HepG2 (cell line): ENCODE measurements at regions not wholly inside any gene's neighbourhood (a gene's known extent, or its start where the extent isn't known, plus 50 kb on each side); places are given as distances from the start of the nearest gene placed in this dataset.

Experiments
- EZH2 ChIP-seq: conservative IDR thresholded peaks from 2 replicates; pipeline ENCODE4 v1.6.1; 2012; ENCODE audit warnings: mild to moderate bottlenecking, low read depth, low read length, moderate library complexity
- FLYWCH1 ChIP-seq: sonication (generic); formaldehyde crosslinking; IDR thresholded peaks from 2 replicates; pipeline ENCODE4 v1.8.1; 2023; ENCODE audit warnings: mild to moderate bottlenecking, missing genetic modification reagents
- HES4 ChIP-seq: sonication (generic); formaldehyde crosslinking; IDR thresholded peaks from 2 replicates; pipeline ENCODE4 v1.9.0; 2021; ENCODE audit warnings: mild to moderate bottlenecking, missing genetic modification reagents, borderline replicate concordance
- KDM5A ChIP-seq: fragments of 200-600 bp; sonication (generic); IDR thresholded peaks from 2 replicates; pipeline ENCODE4 v1.7.0; 2018; ENCODE audit warnings: antibody characterized with exemption, mild to moderate bottlenecking, low read length, borderline replicate concordance
- KMT2B ChIP-seq: IDR thresholded peaks from 2 replicates; pipeline ENCODE4 v1.6.1; 2016; ENCODE audit warnings: missing genetic modification reagents, missing compliant biosample characterization
- LCORL ChIP-seq, 2 experiments: fragments of 450-650 bp in 1 of 2; sonication (generic) in 1 of 2; formaldehyde crosslinking in 1 of 2; IDR thresholded peaks; 2 replicates each; pipeline versions ENCODE4 v1.5.0 to v1.6.1; 2017 to 2020; ENCODE audit warnings: antibody characterized with exemption in 1 of 2, missing genetic modification reagents in 1 of 2
- PAWR ChIP-seq: sonication (generic); formaldehyde crosslinking; IDR thresholded peaks from 2 replicates; pipeline ENCODE4 v1.4.0; 2020; ENCODE audit warnings: missing genetic modification reagents, mild to moderate bottlenecking, borderline replicate concordance
- PLRG1 ChIP-seq: fragments of 450-650 bp; conservative IDR thresholded peaks from 2 replicates; pipeline ENCODE4 v1.6.1; 2016
- RBM39 ChIP-seq: fragments of 200-400 bp; formaldehyde crosslinking; IDR thresholded peaks from one replicate; pipeline ENCODE4 v1.6.1; 2018; ENCODE audit warnings: antibody characterized with exemption, mild to moderate bottlenecking, low read depth, low read length; ENCODE audit not compliant: poor library complexity, severe bottlenecking
- RFX3 ChIP-seq: IDR thresholded peaks from 2 replicates; pipeline ENCODE4 v1.6.1; 2016; ENCODE audit warnings: missing biosample characterization, missing genetic modification reagents
- WIZ ChIP-seq: sonication (generic); formaldehyde crosslinking; IDR thresholded peaks from 2 replicates; pipeline ENCODE4 v1.5.1; 2020; ENCODE audit warnings: mild to moderate bottlenecking, missing genetic modification reagents
- ZBTB7A ChIP-seq: sonication (generic); formaldehyde crosslinking; IDR thresholded peaks from 2 replicates; pipeline ENCODE4 v1.8.0; 2022; ENCODE audit warnings: mild to moderate bottlenecking, missing genetic modification reagents
- ZC3H4 ChIP-seq: sonication (generic); formaldehyde crosslinking; IDR thresholded peaks from 2 replicates; pipeline ENCODE4 v1.4.0; 2020; ENCODE audit warnings: missing genetic modification reagents, borderline replicate concordance
- ZNF292 ChIP-seq: sonication (generic); formaldehyde crosslinking; IDR thresholded peaks from 2 replicates; pipeline ENCODE4 v1.8.1; 2022; ENCODE audit warnings: mild to moderate bottlenecking, low read depth, missing genetic modification reagents, borderline replicate concordance
- ZNF317 ChIP-seq: sonication (generic); formaldehyde crosslinking; IDR thresholded peaks from 2 replicates; pipeline ENCODE4 v1.5.0; 2020; ENCODE audit warnings: mild to moderate bottlenecking, missing genetic modification reagents
- ZNF570 ChIP-seq: sonication (generic); formaldehyde crosslinking; IDR thresholded peaks from 2 replicates; pipeline ENCODE4 v1.4.0; 2020; ENCODE audit warnings: mild to moderate bottlenecking, missing genetic modification reagents, borderline replicate concordance
- TF ChIP-seq, protein P1 (sequence below): sonication (generic); formaldehyde crosslinking; IDR thresholded peaks from 2 replicates; pipeline ENCODE4 v1.4.0; 2020; ENCODE audit warnings: missing genetic modification reagents
- TF ChIP-seq, protein P2 (sequence below): sonication (generic); formaldehyde crosslinking; IDR thresholded peaks from 2 replicates; pipeline ENCODE4 v1.4.0; 2020; ENCODE audit warnings: mild to moderate bottlenecking, missing genetic modification reagents, borderline replicate concordance
- TF ChIP-seq, protein P3 (sequence below): sonication (generic); formaldehyde crosslinking; IDR thresholded peaks from 2 replicates; pipeline ENCODE4 v1.5.0; 2020; ENCODE audit warnings: missing genetic modification reagents
- TF ChIP-seq, protein P4 (sequence below): sonication (generic); formaldehyde crosslinking; IDR thresholded peaks from 2 replicates; pipeline ENCODE4 v1.4.0; 2020; ENCODE audit warnings: missing genetic modification reagents

DNA sequence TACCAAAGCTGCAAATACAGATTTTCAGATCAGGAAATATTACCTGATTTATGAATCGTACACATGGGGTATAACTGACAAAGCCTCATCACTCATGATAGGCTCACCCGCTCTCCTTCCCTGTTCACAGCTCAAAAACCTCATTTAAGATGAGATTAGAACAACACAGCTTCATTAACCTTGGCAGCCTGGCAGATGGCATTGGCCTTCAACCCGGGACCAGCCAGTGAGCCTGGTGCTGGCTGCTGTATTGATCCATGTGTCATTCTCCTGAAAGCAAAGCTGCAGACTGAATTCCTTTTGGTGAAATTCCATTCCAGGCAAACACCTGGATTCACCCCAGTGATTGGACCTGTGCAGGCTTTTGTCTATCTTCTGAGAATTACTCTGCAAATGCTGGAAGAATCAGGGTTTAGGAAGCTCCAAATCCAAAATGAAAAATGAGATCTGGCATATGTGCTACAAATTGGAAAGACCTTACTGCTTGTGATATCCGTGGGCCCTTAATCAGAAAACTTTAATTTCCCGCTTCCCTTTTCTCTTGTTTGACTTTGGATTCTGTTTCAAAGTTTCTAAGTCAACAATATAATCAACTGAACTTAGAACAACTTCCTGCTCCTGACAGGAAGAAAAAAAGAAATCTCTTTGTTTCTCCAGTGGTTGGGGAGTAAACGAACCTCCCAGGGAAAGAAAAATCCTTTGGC is 189.1 kb upstream of the KBTBD8 start (continued):
- TF ChIP-seq KDM5A: no peak
- no peak for TF ChIP-seq FLYWCH1 (CRISPR knock-in tag)
- peak; percentile 90; the same call in 1 of the 2 replicates for TF ChIP-seq ZNF292 (CRISPR knock-in tag)
- TF ChIP-seq ZC3H4 (CRISPR knock-in tag): no peak
- TF ChIP-seq HES4 (CRISPR knock-in tag): no peak
- no peak for TF ChIP-seq PLRG1
- no peak for TF ChIP-seq ZNF570 (CRISPR knock-in tag)
- TF ChIP-seq, protein P1, sequence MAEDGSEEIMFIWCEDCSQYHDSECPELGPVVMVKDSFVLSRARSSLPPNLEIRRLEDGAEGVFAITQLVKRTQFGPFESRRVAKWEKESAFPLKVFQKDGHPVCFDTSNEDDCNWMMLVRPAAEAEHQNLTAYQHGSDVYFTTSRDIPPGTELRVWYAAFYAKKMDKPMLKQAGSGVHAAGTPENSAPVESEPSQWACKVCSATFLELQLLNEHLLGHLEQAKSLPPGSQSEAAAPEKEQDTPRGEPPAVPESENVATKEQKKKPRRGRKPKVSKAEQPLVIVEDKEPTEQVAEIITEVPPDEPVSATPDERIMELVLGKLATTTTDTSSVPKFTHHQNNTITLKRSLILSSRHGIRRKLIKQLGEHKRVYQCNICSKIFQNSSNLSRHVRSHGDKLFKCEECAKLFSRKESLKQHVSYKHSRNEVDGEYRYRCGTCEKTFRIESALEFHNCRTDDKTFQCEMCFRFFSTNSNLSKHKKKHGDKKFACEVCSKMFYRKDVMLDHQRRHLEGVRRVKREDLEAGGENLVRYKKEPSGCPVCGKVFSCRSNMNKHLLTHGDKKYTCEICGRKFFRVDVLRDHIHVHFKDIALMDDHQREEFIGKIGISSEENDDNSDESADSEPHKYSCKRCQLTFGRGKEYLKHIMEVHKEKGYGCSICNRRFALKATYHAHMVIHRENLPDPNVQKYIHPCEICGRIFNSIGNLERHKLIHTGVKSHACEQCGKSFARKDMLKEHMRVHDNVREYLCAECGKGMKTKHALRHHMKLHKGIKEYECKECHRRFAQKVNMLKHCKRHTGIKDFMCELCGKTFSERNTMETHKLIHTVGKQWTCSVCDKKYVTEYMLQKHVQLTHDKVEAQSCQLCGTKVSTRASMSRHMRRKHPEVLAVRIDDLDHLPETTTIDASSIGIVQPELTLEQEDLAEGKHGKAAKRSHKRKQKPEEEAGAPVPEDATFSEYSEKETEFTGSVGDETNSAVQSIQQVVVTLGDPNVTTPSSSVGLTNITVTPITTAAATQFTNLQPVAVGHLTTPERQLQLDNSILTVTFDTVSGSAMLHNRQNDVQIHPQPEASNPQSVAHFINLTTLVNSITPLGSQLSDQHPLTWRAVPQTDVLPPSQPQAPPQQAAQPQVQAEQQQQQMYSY (CRISPR knock-in tag): no peak
- TF ChIP-seq PAWR (CRISPR knock-in tag): no peak
- no peak for TF ChIP-seq WIZ (CRISPR knock-in tag)
- no peak for TF ChIP-seq RBM39
- TF ChIP-seq KMT2B: no peak
- TF ChIP-seq ZNF317: no peak
- TF ChIP-seq, protein P2, sequence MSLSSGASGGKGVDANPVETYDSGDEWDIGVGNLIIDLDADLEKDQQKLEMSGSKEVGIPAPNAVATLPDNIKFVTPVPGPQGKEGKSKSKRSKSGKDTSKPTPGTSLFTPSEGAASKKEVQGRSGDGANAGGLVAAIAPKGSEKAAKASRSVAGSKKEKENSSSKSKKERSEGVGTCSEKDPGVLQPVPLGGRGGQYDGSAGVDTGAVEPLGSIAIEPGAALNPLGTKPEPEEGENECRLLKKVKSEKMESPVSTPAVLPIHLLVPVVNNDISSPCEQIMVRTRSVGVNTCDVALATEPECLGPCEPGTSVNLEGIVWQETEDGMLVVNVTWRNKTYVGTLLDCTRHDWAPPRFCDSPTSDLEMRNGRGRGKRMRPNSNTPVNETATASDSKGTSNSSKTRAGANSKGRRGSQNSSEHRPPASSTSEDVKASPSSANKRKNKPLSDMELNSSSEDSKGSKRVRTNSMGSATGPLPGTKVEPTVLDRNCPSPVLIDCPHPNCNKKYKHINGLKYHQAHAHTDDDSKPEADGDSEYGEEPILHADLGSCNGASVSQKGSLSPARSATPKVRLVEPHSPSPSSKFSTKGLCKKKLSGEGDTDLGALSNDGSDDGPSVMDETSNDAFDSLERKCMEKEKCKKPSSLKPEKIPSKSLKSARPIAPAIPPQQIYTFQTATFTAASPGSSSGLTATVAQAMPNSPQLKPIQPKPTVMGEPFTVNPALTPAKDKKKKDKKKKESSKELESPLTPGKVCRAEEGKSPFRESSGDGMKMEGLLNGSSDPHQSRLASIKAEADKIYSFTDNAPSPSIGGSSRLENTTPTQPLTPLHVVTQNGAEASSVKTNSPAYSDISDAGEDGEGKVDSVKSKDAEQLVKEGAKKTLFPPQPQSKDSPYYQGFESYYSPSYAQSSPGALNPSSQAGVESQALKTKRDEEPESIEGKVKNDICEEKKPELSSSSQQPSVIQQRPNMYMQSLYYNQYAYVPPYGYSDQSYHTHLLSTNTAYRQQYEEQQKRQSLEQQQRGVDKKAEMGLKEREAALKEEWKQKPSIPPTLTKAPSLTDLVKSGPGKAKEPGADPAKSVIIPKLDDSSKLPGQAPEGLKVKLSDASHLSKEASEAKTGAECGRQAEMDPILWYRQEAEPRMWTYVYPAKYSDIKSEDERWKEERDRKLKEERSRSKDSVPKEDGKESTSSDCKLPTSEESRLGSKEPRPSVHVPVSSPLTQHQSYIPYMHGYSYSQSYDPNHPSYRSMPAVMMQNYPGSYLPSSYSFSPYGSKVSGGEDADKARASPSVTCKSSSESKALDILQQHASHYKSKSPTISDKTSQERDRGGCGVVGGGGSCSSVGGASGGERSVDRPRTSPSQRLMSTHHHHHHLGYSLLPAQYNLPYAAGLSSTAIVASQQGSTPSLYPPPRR (CRISPR knock-in tag): peak; percentile 45; the same call in 1 of the 2 replicates
- TF ChIP-seq, protein P3, sequence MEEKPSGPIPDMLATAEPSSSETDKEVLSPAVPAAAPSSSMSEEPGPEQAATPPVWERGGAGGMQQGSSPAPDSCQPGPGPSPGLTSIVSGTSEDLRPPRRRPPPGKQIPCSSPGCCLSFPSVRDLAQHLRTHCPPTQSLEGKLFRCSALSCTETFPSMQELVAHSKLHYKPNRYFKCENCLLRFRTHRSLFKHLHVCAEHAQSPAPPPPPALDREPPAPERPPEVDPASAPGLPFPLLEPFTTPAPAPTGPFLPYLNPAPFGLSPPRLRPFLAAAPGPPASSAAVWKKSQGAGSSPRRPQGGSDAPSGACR (CRISPR knock-in tag): no peak
- TF ChIP-seq ZBTB7A (CRISPR knock-in tag): no peak
- TF ChIP-seq, protein P4, sequence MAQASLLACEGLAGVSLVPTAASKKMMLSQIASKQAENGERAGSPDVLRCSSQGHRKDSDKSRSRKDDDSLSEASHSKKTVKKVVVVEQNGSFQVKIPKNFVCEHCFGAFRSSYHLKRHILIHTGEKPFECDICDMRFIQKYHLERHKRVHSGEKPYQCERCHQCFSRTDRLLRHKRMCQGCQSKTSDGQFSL (CRISPR knock-in tag): no peak
- no peak for TF ChIP-seq EZH2
- TF ChIP-seq RFX3 (CRISPR knock-in tag): no peak
- 0 out of 2 replicates have a peak, but pooled peaks have one; percentile 32 for TF ChIP-seq LCORL (IDR thresholded peaks at IDR 0.05)
- no peak for TF ChIP-seq LCORL (CRISPR knock-in tag; IDR thresholded peaks at IDR 0.05)
